Right ventricle myocardium superior (tissue), 1 donor: ENCODE measurements at regions not wholly inside any gene's neighbourhood (a gene's known extent, or its start where the extent isn't known, plus 50 kb on each side); places are given as distances from the start of the nearest gene placed in this dataset.
"Not testable (repeated sequence)": the region's sequence is repeated elsewhere in the genome, so short reads cannot be mapped to it uniquely, and the experiment has no call there.

ENCODE experiments used
- ATAC-seq: fragments of 200-7000 bp; cut with Tn5 transposase; one replicate; pipeline ENCODE4 v1.9.1; 2020; ENCODE audit warnings: mild to moderate bottlenecking; ENCODE audit not compliant: poor library complexity
- DNase-seq: peaks from one replicate; pipeline ENCODE4 v3.0.0-alpha.2; 2020
- intact Hi-C: fragments of 100-400 bp; cut with DNase I; formaldehyde crosslinking; loops from one replicate; pipeline ENCODE4 v1.11.2; 2022
- donor health status: DM: no; HTN: yes; CAD: no; lungs with severe emphysema.

DNA sequence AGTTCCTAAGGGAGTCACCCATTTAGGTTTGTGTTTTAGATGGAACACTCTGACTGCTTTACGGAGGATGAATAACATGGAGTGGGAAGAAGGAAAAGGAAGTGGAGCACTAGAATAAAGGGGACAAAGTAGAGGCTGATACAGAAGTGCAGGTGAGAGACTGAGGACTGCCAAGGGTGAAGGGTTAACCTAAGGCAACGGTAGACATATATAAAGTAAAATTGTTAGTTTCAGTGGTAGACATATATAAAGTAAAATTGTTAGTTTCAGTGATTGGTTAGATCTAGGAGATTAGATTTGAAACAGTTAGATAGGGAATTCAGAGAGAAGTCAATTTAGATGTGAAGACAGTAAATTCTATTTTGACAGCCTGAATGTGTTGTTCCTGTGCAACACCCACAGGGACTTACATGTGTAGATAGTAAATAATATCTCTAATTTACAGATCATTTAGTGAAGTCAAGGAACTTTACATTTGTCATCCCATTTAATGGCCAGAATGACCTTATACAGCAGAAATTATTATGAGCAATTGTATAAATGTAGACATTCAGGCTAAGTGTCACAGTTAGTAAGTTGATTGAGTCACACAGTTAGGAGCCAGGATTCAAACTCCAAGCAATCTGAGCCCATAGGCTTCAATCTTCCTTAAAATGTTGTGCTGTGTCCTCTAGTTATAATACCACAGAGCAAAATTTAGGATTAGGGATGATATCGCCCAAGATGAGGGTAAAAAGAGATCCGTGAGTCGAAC lies 270.8 kb upstream of the UBE2E3 start:
- DNase-seq (no peak), ATAC-seq (no peak)
- intact Hi-C loops: no loop called here

DNA sequence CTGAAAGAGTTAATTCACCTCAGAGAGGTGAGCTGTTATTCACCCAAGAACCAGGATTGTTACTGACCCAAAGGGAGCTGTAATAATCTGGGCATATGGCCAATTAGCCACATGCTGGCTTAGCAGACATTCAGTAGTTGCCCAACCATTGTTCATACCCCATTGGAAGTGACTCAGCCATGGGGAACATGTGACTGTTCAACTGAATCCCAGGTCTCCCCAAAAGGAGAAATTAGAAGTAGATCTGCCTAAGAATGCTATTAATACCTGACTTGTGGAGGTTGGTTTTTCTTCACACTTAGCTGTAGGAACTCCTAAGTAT lies 272.6 kb upstream of the UBE2E3 start:
- intact Hi-C loops: no loop called here
- ATAC-seq (no peak), DNase-seq (no peak)

DNA sequence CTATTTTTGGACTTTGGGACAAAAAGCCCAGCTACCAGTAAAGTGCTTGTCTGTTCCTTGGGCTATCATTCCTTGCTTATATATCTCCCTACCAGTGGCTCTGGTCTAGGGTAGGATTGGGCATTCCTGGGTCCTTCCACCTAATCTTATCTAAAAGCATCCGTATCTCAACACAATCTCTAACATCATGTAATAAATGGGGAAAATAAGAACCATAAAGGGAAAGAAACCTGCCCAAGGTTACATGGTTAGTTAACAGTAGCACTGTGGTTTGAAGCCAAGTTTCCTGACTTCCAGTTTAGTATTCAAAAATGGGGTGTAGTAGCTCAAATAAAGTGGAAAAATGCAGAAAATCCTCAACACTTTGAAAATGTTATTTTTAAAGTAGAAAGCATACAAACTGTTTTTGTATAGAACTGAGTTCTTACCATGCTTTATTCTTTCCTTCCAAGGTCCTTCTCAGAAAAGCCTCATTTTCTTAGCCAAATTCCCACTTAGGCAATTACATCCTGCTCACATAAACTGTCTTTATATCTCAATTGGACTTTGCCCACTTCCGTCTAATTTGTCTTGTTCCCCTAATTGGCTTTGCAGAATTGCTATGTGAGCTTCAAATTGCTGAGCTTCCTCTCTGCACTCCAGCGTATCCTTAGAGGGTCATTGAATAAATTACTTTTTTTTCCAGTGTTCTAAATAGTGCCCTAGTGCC lies 273.1 kb upstream of the UBE2E3 start:
- no peak for ATAC-seq
- intact Hi-C loops: no loop called here
- DNase-seq: no peak

- intact Hi-C loops: no loop called here
- DNase-seq: no peak
- ATAC-seq: no peak
These were observed 273.7 kb upstream of the UBE2E3 start for GRCh38 chr2:180706694-180707093.

- intact Hi-C loops: no loop called here
- DNase-seq: no peak
- ATAC-seq: no peak
These were observed 274.9 kb upstream of the UBE2E3 start for GRCh38 chr2:180705551-180705950.

DNA sequence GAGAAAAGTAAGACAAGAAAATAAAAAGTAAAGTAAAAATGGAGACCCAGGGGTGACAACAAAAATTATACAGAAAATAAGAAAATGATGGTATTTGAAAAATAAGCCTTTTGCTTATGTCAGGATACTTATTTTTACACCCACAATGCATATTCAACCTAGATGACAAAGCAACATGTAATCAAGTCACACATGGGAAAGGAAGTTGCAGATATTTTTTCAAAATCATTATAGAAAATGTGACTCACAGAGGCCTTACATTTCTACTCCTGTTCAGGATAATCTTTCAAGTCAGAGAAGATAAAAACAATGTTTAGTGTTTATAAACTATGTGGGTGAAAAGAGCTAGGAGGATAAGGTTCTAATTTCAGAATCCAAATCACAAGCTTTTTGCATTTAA lies 275.3 kb upstream of the UBE2E3 start:
- no peak for ATAC-seq

GRCh38 chr2:180699657-180700361 lies 280.6 kb upstream of the UBE2E3 start:
- ATAC-seq (no peak), DNase-seq (no peak)
- intact Hi-C loops: no loop called here

More for the DNA sequence above, 275.3 kb upstream of the UBE2E3 start:
- intact Hi-C loops: no loop called here
- no peak for DNase-seq

DNA sequence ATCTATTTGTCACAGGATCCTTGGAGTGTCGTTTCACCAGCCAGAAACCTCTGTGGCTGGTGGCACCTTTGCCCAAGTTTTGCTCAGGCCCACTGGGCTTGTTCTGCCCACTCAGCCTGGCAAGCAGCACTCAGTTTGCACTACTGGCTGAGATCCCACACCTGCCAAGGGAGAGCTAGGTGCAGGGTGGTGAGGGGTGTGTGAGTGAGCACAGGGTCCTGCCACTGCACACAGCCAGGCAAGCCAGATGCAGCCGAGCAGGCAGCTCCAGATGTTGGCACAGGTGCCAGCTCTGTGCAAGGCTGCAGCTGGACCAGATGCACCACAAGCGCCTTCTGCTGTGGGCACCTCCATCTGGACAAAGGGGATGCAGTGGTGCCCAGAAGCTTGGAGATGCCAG lies 281.7 kb upstream of the UBE2E3 start:
- DNase-seq (no peak), ATAC-seq (no peak)
- intact Hi-C loops: no loop called here

DNA sequence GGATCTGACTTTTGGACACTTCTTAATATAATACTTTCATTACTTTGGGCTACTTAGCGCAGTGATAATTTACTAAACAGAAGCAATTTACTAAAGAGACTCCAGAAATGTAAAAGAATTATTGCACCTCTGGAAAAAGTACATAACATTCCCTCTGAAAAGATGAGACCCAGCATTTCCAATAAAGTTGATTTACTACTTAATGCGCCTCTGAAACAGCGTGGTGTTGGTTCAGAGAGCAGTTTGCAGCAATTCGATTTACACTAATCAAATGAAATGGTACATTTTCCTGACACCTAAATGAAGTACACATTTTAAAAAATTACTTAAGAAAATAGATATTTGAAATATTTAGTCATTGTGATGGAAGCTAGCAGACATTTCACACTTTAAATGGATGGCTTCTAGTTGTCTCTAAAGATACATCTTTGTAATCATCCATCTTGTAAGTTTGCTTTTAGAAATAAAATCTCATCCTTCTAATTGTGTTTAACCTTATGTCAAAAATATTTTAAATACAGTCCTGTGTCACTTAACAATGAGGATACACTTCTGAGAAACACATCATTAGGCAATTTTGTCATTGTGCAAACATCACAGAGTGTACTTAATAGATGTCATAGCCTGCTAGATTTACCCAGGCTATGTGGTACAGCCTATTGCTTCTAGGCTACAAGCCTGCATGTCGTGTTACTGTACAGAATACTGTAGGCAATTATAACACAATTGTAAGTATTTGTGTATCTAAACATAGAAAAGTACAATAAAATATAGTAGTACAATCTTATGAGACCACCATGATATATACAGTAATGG lies 284.6 kb upstream of the UBE2E3 start:
- intact Hi-C loops: no loop called here
- no peak for ATAC-seq
- no peak for DNase-seq

DNA sequence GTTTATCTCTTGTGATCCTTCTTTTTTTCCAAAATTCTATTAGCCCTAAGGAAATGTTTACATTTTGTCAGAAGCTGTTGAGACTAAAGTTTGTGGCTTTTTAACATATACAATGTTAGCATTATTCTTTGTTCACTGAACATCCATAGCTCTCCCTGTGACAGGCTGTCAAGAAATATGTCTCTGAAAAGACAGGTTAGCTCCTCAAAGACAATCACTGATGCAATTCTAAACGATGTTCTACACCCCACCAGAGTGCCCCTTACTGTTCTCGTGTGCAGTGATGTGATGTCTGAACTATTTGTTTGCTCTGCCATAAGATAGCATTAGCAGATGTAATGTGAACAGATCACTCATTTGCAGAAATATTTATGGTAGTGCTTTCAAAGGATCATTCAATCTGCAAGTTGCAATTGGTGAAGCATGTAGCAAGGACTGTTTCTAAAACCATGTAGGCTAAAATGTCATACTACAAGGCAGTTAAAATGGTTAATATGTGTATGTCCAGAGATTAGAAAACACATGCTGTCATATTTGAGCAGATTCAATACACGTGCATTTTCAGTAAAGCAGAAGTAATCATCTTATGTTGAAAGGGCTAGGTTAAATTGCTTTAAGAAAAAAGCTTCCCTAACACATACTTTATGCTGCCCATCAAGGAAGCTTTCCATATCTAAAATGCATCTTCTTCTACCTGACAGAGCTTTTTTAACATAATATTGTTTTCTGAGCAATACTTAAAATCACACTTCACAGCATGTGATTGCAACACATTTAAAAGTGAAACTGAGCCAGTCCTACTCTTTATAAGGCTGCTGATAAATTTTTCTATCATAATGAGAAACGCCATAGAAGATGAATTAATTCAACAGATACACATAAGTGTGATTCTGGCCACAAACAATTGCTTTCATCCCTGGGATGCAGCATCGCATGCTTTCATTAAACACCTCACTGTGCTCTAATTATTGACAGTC lies 285.7 kb upstream of the UBE2E3 start:
- no peak for DNase-seq
- intact Hi-C loops: no loop called here
- no peak for ATAC-seq

DNA sequence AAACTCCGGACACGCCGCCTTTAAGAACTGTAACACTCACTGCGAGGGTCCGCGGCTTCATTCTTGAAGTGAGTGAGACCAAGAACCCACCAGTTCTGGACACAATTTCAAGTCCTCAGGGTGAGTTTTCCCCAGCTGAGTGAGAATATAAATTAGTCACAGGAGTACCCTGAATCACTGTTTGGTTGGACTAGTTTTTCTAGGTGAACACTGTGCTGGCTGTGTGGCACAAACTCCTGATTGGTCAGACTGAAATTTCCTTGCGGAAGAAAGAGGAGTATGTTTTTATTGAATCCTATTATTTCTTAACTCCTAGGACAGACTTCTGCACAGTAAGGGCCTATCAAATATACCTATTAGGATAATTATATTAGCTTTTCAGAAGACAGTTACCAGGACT lies 288.1 kb upstream of the UBE2E3 start:
- intact Hi-C loops: no loop called here
- ATAC-seq: no peak
- DNase-seq: no peak

- intact Hi-C loops, DNase-seq, ATAC-seq: not testable (repeated sequence)
These were observed 288.6 kb upstream of the UBE2E3 start for GRCh38 chr2:180691855-180692223.

GRCh38 chr2:180691186-180691854 lies 289.1 kb upstream of the UBE2E3 start:
- DNase-seq, intact Hi-C loops, ATAC-seq: not testable (repeated sequence)

- intact Hi-C loops: no loop called here
- no peak for DNase-seq
- no peak for ATAC-seq
These were observed 289.8 kb upstream of the UBE2E3 start for GRCh38 chr2:180690611-180691010.

- ATAC-seq (no peak), DNase-seq (no peak)
- intact Hi-C loops: no loop called here
These were observed 297.5 kb upstream of the UBE2E3 start for GRCh38 chr2:180682871-180683270.

- DNase-seq: no peak
- intact Hi-C loops: no loop called here
- no peak for ATAC-seq
These were observed 300.7 kb upstream of the UBE2E3 start for GRCh38 chr2:180679693-180680092.

- DNase-seq: no peak
- intact Hi-C loops: no loop called here
- ATAC-seq: no peak
These were observed 301.8 kb upstream of the UBE2E3 start for GRCh38 chr2:180678625-180678972.
